GM21526 (cell line): ENCODE measurements at regions not wholly inside any gene's neighbourhood (a gene's known extent, or its start where the extent isn't known, plus 50 kb on each side); places are given as distances from the start of the nearest gene placed in this dataset.

Source experiments
- ATAC-seq: cut with Tn5 transposase; IDR thresholded peaks from one replicate; pipeline ENCODE4 v1.9.1; 2021; ENCODE audit warnings: moderate library complexity; ENCODE audit not compliant: unreplicated experiment, low FRiP score

GRCh38 chr7:25314094-25314730 is 85.9 kb upstream of the NPVF start:
- no peak for ATAC-seq

GRCh38 chr7:25314731-25315267 is 86.5 kb upstream of the NPVF start:
- no peak for ATAC-seq

GRCh38 chr7:25316366-25316765 is 88.1 kb upstream of the NPVF start:
- ATAC-seq = no peak

- no peak for ATAC-seq
These were observed 89.8 kb upstream of the NPVF start for GRCh38 chr7:25318047-25318446.

- ATAC-seq = no peak
These were observed 91.4 kb upstream of the NPVF start for GRCh38 chr7:25319707-25320106.

- no peak for ATAC-seq
These were observed 92.5 kb upstream of the NPVF start for GRCh38 chr7:25320791-25321190.

- ATAC-seq = no peak
These were observed 93.1 kb upstream of the NPVF start for GRCh38 chr7:25321424-25321823.

- no peak for ATAC-seq
These were observed 94.2 kb upstream of the NPVF start for GRCh38 chr7:25322473-25322872.

- ATAC-seq = no peak
These were observed 97.0 kb upstream of the NPVF start for GRCh38 chr7:25325186-25325757.

GRCh38 chr7:25326501-25327156 is 98.3 kb upstream of the NPVF start:
- no peak for ATAC-seq

- ATAC-seq = no peak
These were observed 101.5 kb upstream of the NPVF start for GRCh38 chr7:25329815-25330214.

- no peak for ATAC-seq
These were observed 105.1 kb upstream of the NPVF start for GRCh38 chr7:25333296-25333928.

- ATAC-seq = no peak
These were observed 119.2 kb upstream of the NPVF start for GRCh38 chr7:25347360-25348066.

GRCh38 chr7:25348104-25348503 is 119.8 kb upstream of the NPVF start:
- no peak for ATAC-seq

- ATAC-seq = no peak
These were observed 121.2 kb upstream of the NPVF start for GRCh38 chr7:25349283-25350017.

GRCh38 chr7:25350041-25350440 is 121.8 kb upstream of the NPVF start:
- ATAC-seq = no peak

GRCh38 chr7:25351761-25352160 is 123.5 kb upstream of the NPVF start:
- ATAC-seq = no peak

- no peak for ATAC-seq
These were observed 124.9 kb upstream of the NPVF start for GRCh38 chr7:25353196-25353595.

GRCh38 chr7:25353732-25354131 is 125.4 kb upstream of the NPVF start:
- ATAC-seq = no peak

- no peak for ATAC-seq
These were observed 128.4 kb upstream of the NPVF start for GRCh38 chr7:25356534-25357151.
